T-cell (primary cell): ENCODE measurements at regions not wholly inside any gene's neighbourhood (a gene's known extent, or its start where the extent isn't known, plus 50 kb on each side); places are given as distances from the start of the nearest gene placed in this dataset.

Source experiments
- ATAC-seq, 4 experiments: fragments of 200-7000 bp in 3 of 4; fragments of 150-1000 bp in 1 of 4; cut with Tn5 transposase; replicated peaks in 1 of 4; 1 replicate in 3 of 4; 2 replicates in 1 of 4; pipeline ENCODE4 v1.10.0; 2021; ENCODE audit warnings: moderate library complexity in 3 of 4, mild to moderate bottlenecking in 2 of 4, moderate number of reproducible peaks in 1 of 4
- CTCF ChIA-PET, 2 donors: fragments of 300-600 bp; sonication (Branson Sonifier 250); formaldehyde crosslinking; loops; one replicate each; lab custom pipeline; 2022; ENCODE audit warnings: antibody characterized with exemption in 2 of 2; lab: Charles Lee
- POLR2A ChIA-PET, 2 donors: fragments of 300-600 bp; sonication (Branson Sonifier 250); formaldehyde crosslinking; loops; one replicate each; lab custom pipeline; 2022; ENCODE audit warnings: antibody characterized with exemption in 2 of 2; lab: Charles Lee
- DNase-seq, 35 experiments: peaks; one replicate each; pipeline versions ENCODE4 v3.0.0 to v3.0.0-alpha.2; 2013 to 2023
- H3K27ac ChIP-seq: one replicate; pipeline ENCODE4 v1.5.1; 2013; ENCODE audit warnings: low read length
- H3K27me3 ChIP-seq, 2 experiments: replicated peaks in 1 of 2; 1 replicate in 1 of 2; 2 replicates in 1 of 2; pipeline versions ENCODE4 v1.6.1 to v1.7.0; 2013; ENCODE audit warnings: low read length in 1 of 2, mixed read lengths in 1 of 2; ENCODE audit not compliant: control insufficient read depth in 2 of 2, insufficient read depth in 2 of 2; ENCODE audit errors: extremely low read depth in 1 of 2
- H3K36me3 ChIP-seq, 2 donors: 1 replicate in 1 of 2; 2 replicates in 1 of 2; pipeline versions ENCODE4 v1.6.1 to v1.7.0; 2013; ENCODE audit warnings: low read length in 1 of 2; ENCODE audit not compliant: control insufficient read depth in 2 of 2, insufficient read depth in 1 of 2; ENCODE audit errors: extremely low read depth in 1 of 2
- H3K4me1 ChIP-seq, 2 experiments: 1 replicate in 1 of 2; 2 replicates in 1 of 2; pipeline versions ENCODE4 v1.6.1 to v1.7.0; 2013; ENCODE audit warnings: low read length in 2 of 2, mixed read lengths in 1 of 2; ENCODE audit not compliant: insufficient read depth in 2 of 2, control insufficient read depth in 1 of 2; ENCODE audit errors: extremely low read depth in 1 of 2
- H3K4me3 ChIP-seq, 2 donors: 1 replicate in 1 of 2; 2 replicates in 1 of 2; pipeline versions ENCODE4 v1.5.1 to v1.7.0; 2013; ENCODE audit warnings: mild to moderate bottlenecking in 2 of 2, low read length in 1 of 2, moderate library complexity in 1 of 2; ENCODE audit not compliant: control insufficient read depth in 1 of 2; ENCODE audit errors: extremely low read depth in 1 of 2
- H3K9me3 ChIP-seq: 2 replicates; pipeline ENCODE4 v1.7.0; 2013
- H3K27ac Mint-ChIP-seq, 2 donors: one replicate each; pipeline ENCODE4 v1.8.0; 2020 to 2021; ENCODE audit warnings: mild to moderate bottlenecking in 2 of 2, mixed read lengths in 2 of 2
- H3K27me3 Mint-ChIP-seq, 2 donors: one replicate each; pipeline ENCODE4 v1.8.0; 2021 to 2022; ENCODE audit warnings: mixed read lengths in 2 of 2
- H3K36me3 Mint-ChIP-seq: one replicate; pipeline ENCODE4 v1.8.0; 2021; ENCODE audit warnings: mixed read lengths
- H3K4me1 Mint-ChIP-seq, 3 donors: one replicate each; pipeline ENCODE4 v1.8.0; 2020 to 2022; ENCODE audit warnings: mixed read lengths in 3 of 3, mild to moderate bottlenecking in 1 of 3
- H3K4me3 Mint-ChIP-seq, 3 donors: one replicate each; pipeline ENCODE4 v1.8.0; 2020 to 2022; ENCODE audit warnings: mild to moderate bottlenecking in 3 of 3, mixed read lengths in 3 of 3, moderate library complexity in 3 of 3
- H3K9me3 Mint-ChIP-seq, 3 donors: one replicate each; pipeline ENCODE4 v1.8.0; 2020 to 2022; ENCODE audit warnings: mixed read lengths in 3 of 3
- WGBS: methylation state at CpG from one replicate; pipeline ENCODE4 v1.1.5; 2013; ENCODE audit warnings: missing lambda C conversion rate; ENCODE audit not compliant: insufficient coverage; 5-methylcytosine and 5-hydroxymethylcytosine counted together

- H3K36me3 Mint-ChIP-seq = no peaks in the 10 kb centered on the region
- ATAC-seq = no peak
Measured at GRCh38 chr2:128663371-128664050, 344.8 kb upstream of the HS6ST1 start.

DNA sequence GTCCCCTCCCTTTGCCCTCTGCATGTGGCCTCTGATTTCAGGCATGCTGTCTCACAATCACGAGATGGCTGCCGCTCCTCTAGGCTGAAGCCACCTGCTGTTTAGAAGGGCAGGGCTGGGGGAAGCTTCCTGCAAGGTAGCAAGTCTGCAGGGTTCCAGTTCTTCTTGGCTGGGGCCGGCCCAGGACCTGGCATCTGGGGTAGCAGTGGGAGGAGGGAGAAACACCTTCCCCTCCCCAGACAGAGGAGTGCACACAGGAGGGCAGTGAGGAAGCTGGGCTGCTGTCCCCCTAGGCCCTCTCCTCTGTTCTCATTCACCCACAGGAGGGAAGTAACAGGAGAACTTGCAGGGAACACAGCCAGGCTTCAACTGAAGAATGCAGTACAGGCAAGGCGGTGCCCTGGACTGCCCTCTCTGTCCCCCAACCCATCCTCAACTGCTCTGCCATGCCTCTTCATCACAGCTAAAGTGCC lies 345.9 kb upstream of the HS6ST1 start:
- no peaks in the 10 kb centered on the region for H3K36me3 Mint-ChIP-seq
- DNase-seq (no peak), ATAC-seq (no peak)
- no peaks in the 10 kb centered on the region for H3K4me1 Mint-ChIP-seq
- Histone ChIP-seq H3K4me3 (no peak overlapping the region), H3K27me3 (peaks cover 0 to 41% of the 10 kb centered on the region in 2 experiments), H3K27ac (no peak overlapping the region), H3K9me3 (no peaks in the 10 kb centered on the region), H3K36me3 (no peaks in the 10 kb centered on the region), H3K4me1 (peaks cover 0 to 4% of the 10 kb centered on the region in 2 experiments)
- peaks cover 21 to 38% of the 10 kb centered on the region in 2 donors for H3K27me3 Mint-ChIP-seq
- CTCF ChIA-PET = no interaction called here
- POLR2A ChIA-PET = no interaction called here
- no peak overlapping the region for H3K4me3 Mint-ChIP-seq
- WGBS = 76% methylated on average over 1 of the region's 4 CpGs
- H3K9me3 Mint-ChIP-seq = no peaks in the 10 kb centered on the region
- no peak overlapping the region for H3K27ac Mint-ChIP-seq

More at GRCh38 chr2:128663371-128664050, 344.8 kb upstream of the HS6ST1 start:
- H3K9me3 ChIP-seq = no peaks in the 10 kb centered on the region
- ChIA-PET POLR2A (no interaction called here), CTCF (no interaction called here)
- no peak overlapping the region for H3K27ac ChIP-seq
- DNase-seq = no peak
- WGBS = 76% methylated on average over 7 of the region's 12 CpGs
- H3K4me1 ChIP-seq = peaks cover 0 to 4% of the 10 kb centered on the region in 2 experiments
- H3K27me3 ChIP-seq = peaks cover 0 to 42% of the 10 kb centered on the region in 2 experiments
- no peaks in the 10 kb centered on the region for H3K36me3 ChIP-seq
- Mint-ChIP-seq H3K27ac (no peak overlapping the region), H3K4me3 (no peak overlapping the region), H3K4me1 (no peaks in the 10 kb centered on the region), H3K9me3 (no peaks in the 10 kb centered on the region), H3K27me3 (peaks cover 21 to 41% of the 10 kb centered on the region in 2 donors)
- no peak overlapping the region for H3K4me3 ChIP-seq

DNA sequence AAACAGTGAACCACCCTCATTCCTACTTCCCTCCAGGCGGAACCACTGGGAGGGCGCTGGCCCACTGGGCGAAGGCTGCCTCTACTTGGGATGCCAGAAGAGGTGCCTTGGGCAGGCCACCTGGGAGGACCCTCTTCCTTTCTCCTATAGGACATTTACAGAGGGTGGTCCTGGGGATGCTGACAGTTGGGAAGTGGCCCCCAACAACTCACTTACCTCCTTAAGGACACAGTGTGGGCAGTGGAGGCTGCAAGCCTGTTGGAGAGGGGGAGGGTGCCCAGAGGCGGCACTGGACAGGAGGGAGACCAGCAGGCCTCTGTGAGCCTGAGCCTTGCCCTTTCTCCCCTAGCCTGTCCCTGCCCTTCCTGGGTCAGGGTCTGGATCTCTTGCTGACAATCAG lies 346.4 kb upstream of the HS6ST1 start:
- no peaks in the 10 kb centered on the region for H3K9me3 Mint-ChIP-seq
- H3K9me3 ChIP-seq = no peaks in the 10 kb centered on the region
- ChIA-PET POLR2A (no interaction called here), CTCF (no interaction called here)
- H3K36me3 Mint-ChIP-seq = no peaks in the 10 kb centered on the region
- H3K4me3 ChIP-seq = no peak overlapping the region
- DNase-seq (no peak), ATAC-seq (no peak)
- H3K27ac ChIP-seq = no peak overlapping the region
- no peaks in the 10 kb centered on the region for H3K4me1 Mint-ChIP-seq
- H3K4me3 Mint-ChIP-seq = no peak overlapping the region
- WGBS = no CpG with 5 or more reads among the region's 4 CpGs
- peaks cover 21 to 34% of the 10 kb centered on the region in 2 donors for H3K27me3 Mint-ChIP-seq
- peaks cover 0 to 41% of the 10 kb centered on the region in 2 experiments for H3K27me3 ChIP-seq
- no peaks in the 10 kb centered on the region for H3K36me3 ChIP-seq
- H3K27ac Mint-ChIP-seq = no peak overlapping the region
- peaks cover 0 to 4% of the 10 kb centered on the region in 2 experiments for H3K4me1 ChIP-seq

- ChIA-PET CTCF (no interaction called here), POLR2A (no interaction called here)
- Histone ChIP-seq H3K4me1 (peaks cover 0 to 4% of the 10 kb centered on the region in 2 experiments), H3K27me3 (peaks cover 0 to 41% of the 10 kb centered on the region in 2 experiments), H3K27ac (no peak overlapping the region), H3K4me3 (no peak overlapping the region), H3K36me3 (no peaks in the 10 kb centered on the region), H3K9me3 (no peaks in the 10 kb centered on the region)
- ATAC-seq (no peak), DNase-seq (no peak)
- Mint-ChIP-seq H3K27ac (no peak overlapping the region), H3K36me3 (no peaks in the 10 kb centered on the region), H3K9me3 (no peaks in the 10 kb centered on the region), H3K4me3 (no peak overlapping the region), H3K27me3 (peaks cover 21 to 29% of the 10 kb centered on the region in 2 donors), H3K4me1 (no peaks in the 10 kb centered on the region)
- 100% methylated on average over 1 of the region's 6 CpGs for WGBS
Measured at GRCh38 chr2:128666596-128666995, 347.9 kb upstream of the HS6ST1 start.

DNA sequence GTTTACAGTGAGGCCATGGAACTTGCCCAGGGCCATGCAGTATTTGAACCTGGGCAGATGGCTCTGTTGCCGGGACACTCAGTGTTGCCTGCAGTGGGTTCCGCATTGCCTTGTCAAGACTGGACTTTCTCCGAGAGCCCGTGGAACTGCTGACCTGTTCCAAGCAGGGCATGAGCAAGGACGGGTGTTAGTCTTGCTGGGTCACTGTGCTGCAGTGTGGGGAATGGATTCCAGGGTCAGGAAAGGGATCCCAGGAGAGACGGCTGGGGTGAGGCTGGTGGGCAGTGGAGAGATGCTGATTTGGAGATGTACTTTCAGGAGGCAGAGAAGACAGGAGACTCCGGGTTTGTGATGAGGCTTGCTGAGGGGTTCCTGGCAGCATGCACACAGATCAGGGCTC lies 348.7 kb upstream of the HS6ST1 start:
- 90% methylated on average over 7 of the region's 7 CpGs for WGBS
- H3K36me3 ChIP-seq = no peaks in the 10 kb centered on the region
- Mint-ChIP-seq H3K4me1 (no peaks in the 10 kb centered on the region), H3K27ac (no peak overlapping the region), H3K27me3 (peaks cover 21 to 25% of the 10 kb centered on the region in 2 donors), H3K4me3 (no peak overlapping the region), H3K36me3 (no peaks in the 10 kb centered on the region), H3K9me3 (no peaks in the 10 kb centered on the region)
- DNase-seq (no peak), ATAC-seq (no peak)
- H3K4me1 ChIP-seq = peaks cover 0 to under 1% of the 10 kb centered on the region in 2 experiments
- H3K9me3 ChIP-seq = no peaks in the 10 kb centered on the region
- CTCF ChIA-PET = no interaction called here
- POLR2A ChIA-PET = no interaction called here
- peaks cover 0 to 37% of the 10 kb centered on the region in 2 experiments for H3K27me3 ChIP-seq
- no peak overlapping the region for H3K27ac ChIP-seq
- no peak overlapping the region for H3K4me3 ChIP-seq

GRCh38 chr2:128668946-128669345 lies 350.3 kb upstream of the HS6ST1 start:
- ChIA-PET CTCF (no interaction called here), POLR2A (no interaction called here)
- Mint-ChIP-seq H3K27me3 (peaks cover 14 to 17% of the 10 kb centered on the region in 2 donors), H3K4me1 (no peaks in the 10 kb centered on the region), H3K9me3 (no peaks in the 10 kb centered on the region), H3K36me3 (no peaks in the 10 kb centered on the region), H3K27ac (no peak overlapping the region), H3K4me3 (no peak overlapping the region)
- H3K27ac ChIP-seq = no peak overlapping the region
- no CpG with 5 or more reads among the region's 2 CpGs for WGBS
- no peaks in the 10 kb centered on the region for H3K4me1 ChIP-seq
- no peak for DNase-seq
- no peaks in the 10 kb centered on the region for H3K9me3 ChIP-seq
- peaks cover 0 to 28% of the 10 kb centered on the region in 2 experiments for H3K27me3 ChIP-seq
- ATAC-seq = no peak
- H3K36me3 ChIP-seq = no peaks in the 10 kb centered on the region
- H3K4me3 ChIP-seq = no peak overlapping the region
